ENCODE measurements at regions not wholly inside any gene's neighbourhood (a gene's known extent, or its start where the extent isn't known, plus 50 kb on each side); places are given as distances from the start of the nearest gene placed in this dataset.
"Not testable (repeated sequence)": the region's sequence is repeated elsewhere in the genome, so short reads cannot be mapped to it uniquely, and the experiment has no call there.

DNA sequence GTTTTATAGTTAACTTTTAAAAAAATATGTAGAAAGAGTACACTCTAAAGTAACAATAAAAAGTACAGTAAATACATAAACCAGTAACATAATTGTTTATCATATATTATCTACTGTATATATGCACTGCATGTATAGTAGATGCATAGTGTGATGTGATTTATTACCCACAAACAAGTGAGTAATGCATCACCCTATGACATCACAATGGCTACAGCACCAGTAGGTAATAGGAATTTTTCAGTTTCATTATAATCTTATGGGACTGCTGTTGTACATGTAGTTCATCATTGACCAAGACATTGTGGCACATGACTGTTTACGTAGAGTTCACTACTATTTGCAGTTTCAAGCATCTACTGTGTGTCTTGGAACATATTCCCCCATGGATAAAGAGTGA is 1047.2 kb downstream of the ROBO2 start:
- DNase-seq (ENCODE audit: low spot score): no peak

DNA sequence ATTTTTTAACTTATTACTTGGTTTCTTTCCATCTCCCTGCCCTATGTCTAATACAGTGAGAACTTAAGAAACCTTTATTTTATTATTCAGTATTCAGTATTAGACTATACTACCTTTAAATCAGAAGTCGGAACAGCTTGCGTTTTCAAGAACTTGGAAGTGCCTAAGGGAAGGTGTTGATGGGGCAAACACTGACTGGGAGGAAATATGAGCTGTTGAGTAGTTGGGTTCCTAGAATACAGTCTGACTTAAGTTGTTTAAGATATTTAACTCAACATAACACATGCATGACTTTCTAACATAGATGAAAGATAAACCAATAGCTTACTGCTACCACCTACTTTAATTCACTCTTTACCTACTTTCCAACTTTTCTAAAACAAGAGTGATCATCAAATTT is 1048.1 kb downstream of the ROBO2 start:
- DNase-seq (ENCODE audit: low spot score): no peak

DNA sequence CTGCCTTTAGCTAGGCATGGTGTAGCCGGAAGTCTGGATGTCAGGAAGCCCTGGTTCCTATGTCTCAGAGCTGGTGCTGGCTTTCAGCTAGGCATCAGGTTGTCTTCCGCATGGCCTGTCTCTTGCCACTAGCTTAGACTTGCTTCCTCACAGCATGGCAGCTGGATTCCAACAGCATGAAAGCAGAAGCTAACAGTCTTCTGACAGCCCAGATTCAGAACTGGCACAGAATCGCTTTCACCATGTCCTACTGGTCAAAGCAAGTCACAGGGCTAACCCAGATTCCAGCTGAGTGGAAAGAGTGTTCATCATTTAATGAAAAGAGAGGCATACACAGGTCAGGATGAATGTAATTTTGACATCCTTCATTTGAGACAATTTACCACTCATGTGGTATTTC is 1050.5 kb downstream of the ROBO2 start:
- DNase-seq (ENCODE audit: low spot score): no peak

DNA sequence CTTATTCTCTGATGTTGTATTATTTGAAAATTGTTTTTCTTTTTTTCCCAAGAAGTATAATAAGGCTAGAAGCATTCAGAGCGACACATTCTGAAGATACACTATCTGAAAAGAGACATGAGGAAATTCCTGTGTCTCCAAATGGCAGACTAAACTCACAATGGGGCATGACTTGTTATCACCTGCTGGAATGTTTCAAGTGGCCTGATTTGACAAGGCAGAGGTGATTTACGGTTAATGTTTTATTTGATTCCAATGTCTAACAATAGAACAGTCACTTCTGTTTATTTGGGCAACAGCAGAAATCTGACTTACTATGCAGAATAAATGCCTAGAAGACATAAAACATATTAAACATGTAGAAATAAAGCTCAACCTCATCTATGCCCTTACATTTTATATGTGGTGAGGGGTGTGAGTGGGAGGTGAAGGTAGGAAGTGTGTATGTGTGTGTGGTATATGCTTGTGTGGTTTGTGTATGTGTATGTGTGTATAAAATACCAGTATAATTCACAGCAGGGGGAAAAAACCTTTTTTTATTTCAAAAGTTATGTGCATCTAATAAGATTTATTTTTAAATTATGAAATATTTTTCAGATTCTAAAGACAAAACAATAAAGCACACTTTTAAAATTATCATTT is 1051.7 kb downstream of the ROBO2 start:
- no peak for DNase-seq (ENCODE audit: low spot score)

DNA sequence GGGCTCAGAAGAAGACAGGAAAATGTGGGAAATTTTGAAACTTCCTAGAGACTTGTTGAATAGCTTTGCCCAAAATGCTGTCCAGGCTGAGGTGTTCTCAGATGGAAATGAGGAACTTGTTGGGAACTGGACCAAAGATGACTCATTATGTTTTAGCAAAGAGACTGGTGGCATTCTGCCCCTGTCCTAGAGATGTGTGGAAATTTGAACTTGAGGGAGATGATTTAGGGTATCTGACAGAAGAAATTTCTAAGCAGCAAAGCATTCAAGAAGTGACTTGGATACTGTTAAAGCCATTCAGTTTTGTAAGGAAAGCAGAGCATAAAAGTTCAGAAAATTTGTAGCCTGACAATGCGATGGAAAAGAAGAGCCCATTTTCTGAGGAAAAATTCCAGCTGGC is 1052.7 kb downstream of the ROBO2 start:
- DNase-seq (ENCODE audit: low spot score): not testable (repeated sequence)

DNA sequence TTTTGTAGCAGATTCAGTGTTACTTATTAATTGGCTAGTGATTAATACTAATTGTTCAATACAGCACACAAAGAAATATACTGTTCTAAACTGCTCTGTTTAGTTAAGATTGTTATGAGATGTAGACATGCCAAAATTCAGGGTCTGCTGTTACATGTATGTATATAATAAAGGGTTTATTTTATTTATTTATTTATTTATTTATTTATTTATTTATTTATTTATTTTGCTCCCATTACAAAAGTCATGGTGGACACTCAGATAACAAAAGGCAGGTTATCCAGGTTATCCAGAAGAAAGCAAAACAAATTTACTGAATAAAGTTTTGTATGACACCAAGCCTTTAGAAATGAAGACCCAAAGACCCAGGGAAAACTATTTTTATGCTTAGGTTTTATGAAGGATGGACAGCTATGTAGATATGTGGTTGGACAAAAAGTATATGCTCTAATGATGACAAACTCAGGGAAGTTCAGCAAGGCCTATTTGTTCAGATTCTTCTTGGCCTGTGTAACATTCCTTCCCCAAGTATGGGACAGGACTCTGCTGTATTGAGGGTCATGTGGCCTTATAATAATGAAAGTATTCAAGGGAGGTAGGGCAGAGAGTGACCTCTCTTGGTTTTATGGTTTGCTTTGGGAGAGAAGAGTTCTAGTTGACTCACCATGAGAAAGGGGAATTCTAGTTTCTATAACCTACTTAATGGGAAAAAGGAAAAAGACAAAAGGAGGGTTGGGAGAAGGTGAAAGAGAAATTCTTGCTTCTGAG is 1056.8 kb downstream of the ROBO2 start:
- DNase-seq (ENCODE audit: low spot score): no peak

DNA sequence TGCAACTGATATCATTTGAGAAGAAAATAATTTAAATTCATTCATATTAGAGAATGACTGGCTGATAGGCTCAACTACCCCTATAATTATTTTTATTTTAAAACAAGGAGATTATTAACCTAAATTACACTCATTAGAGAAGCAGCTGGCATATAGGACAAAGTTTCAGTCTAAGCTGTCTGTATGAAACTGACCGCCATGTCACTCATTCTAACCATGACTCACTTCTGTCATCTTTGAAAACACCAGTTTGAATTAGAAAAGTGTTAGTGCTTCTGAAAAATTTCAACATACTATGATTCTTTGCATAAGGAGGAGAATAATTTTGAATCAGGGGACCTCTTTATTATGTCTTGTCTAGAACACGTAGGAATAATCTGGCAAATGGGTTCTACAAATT is 1058.5 kb downstream of the ROBO2 start:
- DNase-seq (ENCODE audit: low spot score): no peak

DNA sequence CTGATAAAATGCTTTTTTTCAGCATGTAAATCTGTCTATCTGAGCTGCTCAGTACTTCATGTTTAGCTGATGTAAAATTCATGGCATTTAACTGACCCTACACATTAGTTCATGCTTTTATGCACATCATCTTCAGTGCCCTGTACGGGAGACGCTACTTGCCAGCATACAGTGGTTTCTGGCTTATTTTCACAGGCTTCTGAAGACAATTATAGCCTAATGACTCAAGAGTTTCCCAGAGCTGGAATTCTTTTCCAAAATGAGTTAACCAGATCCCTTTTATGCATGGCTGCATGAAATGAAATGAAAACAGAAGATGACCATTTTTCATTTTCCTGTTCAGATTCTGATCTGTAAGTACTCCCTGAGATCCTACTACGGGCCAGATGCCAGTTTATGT is 1061.5 kb downstream of the ROBO2 start:
- DNase-seq (ENCODE audit: low spot score): no peak

DNA sequence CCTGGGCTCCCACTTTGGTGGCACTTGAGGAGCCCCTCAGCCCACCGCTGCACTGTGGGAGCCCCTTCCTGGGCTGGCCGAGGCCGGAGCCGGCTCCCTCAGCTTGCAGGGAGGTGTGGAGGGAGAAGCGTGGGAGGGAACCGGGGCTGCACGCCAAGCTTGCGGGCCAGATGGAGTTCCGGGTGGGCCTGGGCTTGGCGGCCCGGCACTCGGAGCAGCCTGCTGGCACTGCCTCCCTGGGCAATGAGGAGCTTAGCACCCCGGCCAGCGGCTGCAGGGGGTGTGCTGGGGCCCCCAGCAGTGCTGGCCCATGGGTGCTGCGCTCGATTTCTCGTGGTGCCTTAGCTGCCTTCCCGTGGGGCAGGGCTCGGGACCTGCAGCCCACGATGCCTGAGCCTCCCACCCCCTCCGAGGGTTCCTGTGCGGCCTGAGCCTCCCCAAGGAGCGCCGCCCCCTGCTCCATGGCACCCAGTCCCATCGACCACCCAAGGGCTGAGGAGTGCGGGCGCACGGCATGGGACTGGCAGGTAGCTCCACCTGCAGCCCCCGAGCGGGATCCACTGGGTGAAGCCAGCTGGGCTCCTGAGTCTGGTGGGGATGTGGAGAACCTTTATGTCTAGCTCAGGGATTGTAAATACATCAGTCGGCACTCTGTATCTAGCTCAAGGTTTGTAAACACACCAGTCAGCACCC is 1068.5 kb downstream of the ROBO2 start:
- not testable (repeated sequence) for DNase-seq (ENCODE audit: low spot score)

DNA sequence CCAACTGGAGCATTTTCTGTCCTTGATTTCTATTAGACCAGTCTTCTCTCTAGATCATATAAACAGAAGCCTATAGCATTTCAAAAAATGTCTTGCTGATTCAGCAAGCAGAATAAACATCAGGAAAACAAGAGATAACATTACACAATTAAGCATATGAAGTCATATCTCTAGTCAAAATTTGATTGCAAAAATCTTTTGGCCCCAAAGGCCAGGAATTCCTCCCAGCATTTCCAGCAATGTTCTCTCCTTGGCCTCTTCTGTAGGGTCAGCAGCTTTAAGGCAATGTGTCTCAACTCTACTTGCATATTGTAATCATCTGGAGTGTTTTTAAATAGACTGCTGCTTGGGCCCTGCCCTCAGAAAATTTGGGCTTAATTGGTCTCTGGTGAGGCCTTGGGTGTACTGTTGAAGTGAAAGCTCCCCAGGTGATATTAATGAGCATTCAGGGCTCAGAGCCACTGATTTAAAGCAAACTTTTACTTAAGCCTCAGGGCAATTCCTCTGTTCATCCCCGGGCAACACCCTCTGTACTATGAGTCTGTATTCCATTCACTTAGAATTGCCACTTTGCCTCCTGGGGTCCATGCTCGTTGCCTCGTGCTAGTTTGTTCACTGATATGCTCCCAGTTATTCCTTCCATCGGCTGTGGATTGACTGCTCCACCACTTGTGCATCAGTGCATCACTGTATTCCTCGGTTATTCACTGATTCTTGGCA is 1072.6 kb downstream of the ROBO2 start:
- no peak for DNase-seq (ENCODE audit: low spot score)

DNA sequence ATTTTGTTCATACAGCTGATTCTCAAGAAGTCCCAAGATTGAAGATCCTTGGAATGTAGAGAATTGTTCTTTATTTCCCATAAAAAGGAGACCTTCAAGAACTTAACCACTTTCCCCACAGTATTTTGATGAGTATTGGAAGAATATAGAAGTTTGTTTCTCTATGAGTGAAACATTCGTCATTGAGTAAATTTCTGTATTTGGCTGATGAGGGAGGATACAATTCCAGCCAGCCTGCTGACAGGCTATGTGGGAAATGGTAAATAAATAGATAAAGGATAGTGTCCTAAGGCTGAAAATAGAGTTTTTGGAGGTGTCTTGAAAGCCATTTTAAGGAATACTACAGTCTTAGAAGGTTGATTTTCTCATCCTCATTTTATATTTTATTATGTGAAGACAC is 1076.1 kb downstream of the ROBO2 start:
- DNase-seq (ENCODE audit: low spot score): no peak

DNA sequence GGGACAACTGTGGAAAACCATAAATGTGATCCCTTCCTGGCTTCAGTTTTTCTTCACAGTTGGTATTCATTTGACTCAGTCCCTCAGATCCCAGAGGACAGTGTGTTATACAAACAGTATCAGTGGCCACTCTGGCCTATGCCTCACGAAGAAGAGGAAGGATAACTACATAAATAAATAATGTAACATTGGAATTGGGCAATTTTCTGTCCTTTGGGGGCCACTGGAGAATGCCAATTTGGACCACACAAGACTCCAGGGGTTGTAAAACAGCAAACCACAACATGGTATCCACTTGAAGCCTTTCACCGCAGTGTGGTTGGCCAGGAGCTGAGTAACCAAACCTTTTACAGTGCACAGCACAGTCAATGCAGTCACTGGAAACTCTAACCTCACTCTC is 1077.0 kb downstream of the ROBO2 start:
- no peak for DNase-seq (ENCODE audit: low spot score)

DNA sequence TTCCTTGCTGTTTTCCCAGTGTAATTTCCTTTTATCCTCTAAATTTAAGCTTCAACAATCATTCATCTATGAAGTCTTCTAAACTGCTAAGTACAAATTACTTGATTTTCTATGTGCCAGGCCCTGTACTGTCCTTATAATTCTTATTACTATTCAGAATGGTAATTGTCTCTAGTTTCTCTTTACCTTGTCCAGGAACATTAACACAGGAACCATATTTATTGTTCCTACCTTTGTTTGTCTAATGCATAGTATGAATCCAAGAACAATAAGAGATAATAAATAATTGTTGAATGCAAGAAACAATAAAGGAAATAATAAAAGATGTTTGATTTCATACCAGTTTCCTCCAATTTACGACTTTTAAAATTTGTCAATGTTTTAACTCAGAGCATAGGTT is 1083.2 kb downstream of the ROBO2 start:
- DNase-seq (ENCODE audit: low spot score): no peak

DNA sequence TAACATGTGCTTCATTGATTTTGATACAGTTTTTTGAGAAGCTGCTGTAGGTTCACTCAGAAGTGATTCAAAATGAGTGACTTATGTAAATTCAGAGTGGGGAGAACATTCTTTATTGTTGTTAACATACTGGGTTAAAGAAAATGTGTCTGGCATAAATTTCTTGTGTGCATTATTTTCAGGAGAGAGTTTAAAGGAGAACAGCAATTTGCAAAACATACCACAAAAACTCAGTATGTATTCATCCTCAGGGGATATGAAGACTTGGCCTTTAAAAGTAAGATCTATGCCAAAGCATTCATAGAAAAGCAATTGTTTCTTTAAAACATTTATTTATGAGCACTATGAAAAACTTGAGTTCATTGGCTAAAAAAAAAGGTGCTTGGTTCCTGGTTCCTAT is 1089.8 kb downstream of the ROBO2 start:
- no peak for DNase-seq (ENCODE audit: low spot score)

DNA sequence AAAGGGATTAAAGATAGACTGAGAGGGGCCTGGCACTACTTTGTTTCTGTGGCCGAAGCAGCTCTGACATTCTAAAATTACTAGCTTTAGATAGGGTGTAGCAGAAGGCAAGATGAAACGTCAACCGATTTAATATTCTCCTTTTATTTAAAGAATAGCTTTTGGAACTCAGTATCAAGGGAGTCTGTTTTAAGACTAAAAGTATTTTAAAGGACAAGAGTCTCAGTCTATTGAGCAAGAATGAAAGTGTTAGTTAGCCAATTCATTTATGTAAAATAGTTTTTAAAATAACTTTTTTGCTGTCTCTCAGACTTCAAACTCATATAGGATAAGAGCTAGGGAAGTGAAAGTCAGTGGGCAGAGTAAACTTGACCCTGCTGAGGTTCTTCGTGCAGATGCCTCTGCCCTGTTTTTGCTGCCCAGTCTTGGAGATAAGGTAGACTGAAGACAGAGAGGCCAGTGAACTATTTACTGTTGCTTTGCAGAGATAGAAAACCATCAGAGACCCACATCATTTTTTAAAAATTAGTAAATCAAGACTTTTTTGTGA is 1090.9 kb downstream of the ROBO2 start:
- DNase-seq (ENCODE audit: low spot score): no peak

DNA sequence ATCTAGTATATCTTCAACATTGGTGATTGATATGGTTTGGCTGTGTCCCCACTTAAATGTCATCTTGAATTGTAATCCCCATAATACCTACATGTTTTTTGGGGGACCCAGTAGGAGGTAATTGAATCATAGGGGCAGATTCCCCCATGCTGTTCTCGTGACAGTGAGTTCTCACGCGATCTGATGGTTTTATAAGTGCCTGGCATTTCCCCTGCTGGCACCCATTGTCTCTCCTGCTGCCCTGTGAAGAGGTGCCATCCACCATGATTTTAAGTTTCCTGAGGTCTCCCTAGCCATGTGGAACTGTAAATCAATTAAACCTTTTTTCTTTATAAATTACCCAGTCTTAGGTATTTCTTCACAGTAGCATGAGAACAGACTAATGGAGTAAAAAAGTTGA is 1094.6 kb downstream of the ROBO2 start:
- no peak for DNase-seq (ENCODE audit: low spot score)

DNA sequence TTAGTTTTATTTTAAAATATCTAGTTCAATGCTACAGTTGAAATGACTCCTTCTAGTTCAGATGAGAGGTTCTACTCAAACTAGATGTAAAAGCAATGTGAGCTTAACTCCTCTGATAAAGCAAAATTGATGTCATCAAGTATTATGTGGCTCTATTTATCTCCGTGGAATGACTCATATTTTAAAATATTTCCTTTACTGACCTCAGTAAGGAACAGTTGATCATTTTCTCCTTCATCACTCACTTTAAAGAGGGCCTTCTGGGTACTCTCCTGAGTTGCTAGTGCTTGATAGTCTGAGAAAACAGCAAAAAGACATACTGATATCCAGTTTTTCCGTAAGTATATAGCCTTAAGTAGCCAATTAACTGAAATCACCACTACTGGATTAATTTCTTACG is 1099.3 kb downstream of the ROBO2 start:
- DNase-seq (ENCODE audit: low spot score): no peak

DNA sequence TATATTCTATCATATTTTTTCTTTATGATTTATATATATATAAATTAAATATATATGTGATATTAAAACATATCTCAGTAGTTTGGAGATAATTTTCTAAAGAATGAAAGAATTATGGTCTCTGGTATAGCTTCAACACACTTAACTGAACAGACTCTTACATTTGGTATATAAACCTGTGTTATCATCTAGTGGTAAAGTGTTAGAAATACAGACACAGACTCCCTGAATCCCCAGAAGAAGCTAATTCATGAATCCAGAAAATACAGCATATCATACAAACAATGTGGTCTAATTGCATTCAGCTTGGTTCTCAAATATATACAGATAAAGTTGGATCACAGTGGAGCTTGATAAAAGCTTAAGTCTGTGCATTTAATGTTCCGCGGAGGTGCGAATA is 1100.4 kb downstream of the ROBO2 start:
- DNase-seq (ENCODE audit: low spot score): no peak

DNA sequence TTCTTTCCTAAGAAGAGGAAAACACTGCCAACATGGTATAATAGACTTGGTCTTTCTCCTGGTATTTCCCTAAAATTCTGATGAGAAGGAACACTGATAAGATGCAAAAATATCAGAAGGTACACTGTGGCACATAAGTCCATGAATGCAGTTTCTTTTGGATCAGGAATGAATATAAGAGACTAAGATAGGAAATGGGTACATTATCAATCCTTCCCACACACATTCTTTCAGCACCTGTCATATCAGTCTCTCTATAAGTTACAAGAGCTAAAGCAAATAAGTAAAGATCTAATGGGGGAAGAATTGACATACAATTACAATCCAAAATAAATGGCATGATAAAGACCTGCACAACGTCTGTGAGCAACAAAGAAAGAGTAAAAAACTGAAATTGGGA is 1101.0 kb downstream of the ROBO2 start:
- DNase-seq (ENCODE audit: low spot score): no peak

DNA sequence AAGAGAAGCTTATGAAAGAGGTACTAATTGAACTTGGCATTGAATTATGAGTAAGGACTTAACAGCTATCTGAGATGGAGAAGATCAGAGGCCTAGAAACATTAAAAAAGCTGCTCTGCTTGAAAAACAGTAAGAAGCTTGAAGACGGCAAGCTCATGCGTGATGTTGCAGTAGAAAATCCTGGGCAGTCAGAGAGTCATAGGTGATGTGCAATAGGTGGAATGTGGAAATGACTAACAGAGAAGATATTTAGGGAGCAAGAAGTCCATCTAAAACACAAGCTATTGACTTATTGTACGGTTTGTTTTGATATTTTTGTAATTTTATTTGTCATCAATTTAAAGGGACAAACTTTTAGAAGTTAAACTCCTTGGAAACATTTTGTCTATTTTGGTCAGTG is 1101.4 kb downstream of the ROBO2 start:
- DNase-seq (ENCODE audit: low spot score): no peak

DNA sequence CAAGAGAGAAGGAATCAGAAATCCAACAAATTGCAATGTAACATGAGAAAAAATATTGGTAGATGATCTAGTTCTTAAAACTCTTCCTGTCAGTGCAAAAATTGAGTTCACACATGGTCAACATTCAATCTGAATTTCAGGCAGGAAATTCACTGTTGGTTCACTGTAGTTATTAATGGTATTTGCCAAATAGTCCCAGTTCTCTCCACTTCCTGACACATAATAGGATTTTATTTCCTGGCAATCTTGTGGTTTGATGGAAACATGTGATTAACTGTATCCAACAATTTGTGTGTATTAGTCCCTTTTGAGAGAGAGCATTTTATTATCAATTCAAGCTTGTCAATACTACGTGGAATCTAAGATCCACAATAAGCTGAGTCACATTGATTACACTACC is 1103.1 kb downstream of the ROBO2 start:
- DNase-seq (ENCODE audit: low spot score): no peak

DNA sequence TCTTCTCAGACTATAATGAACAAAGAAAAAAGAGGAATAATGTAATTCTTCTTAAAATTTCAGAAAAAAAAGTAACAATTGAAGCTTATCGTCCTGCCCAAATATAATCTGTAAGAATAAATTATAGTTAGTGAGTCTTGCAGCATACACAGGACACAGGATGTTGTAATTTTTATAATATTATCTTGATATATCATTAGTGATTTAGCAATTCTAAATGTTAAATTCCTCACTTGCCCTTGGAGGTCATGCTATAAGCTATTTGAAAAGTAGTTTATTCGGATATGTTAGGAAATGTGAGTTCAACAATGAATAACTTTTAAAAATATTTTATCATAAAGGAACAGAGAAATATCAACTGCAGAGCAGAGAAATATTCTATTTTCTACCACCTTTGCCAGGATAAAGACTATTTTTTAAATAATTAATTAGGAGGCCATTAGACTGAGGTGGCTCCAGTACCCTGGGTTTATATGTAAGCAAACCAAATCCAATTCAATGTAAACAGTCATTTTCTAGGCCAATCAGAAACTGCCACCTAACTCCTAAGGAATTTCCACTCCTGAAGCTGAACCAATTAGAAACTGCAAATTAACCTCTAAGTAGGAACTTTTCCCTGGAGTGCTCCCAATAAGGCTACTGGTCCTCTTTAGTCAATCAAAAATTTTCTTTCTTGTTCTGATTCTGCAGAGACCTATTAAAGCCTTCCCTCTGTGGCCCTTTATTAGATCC is 1109.3 kb downstream of the ROBO2 start:
- no peak for DNase-seq (ENCODE audit: low spot score)
